GM18519 (cell line): ENCODE measurements at regions not wholly inside any gene's neighbourhood (a gene's known extent, or its start where the extent isn't known, plus 50 kb on each side); places are given as distances from the start of the nearest gene placed in this dataset.

Experiments used
- ATAC-seq: cut with Tn5 transposase; IDR thresholded peaks from one replicate; pipeline ENCODE4 v1.9.1; 2021; ENCODE audit warnings: mild to moderate bottlenecking, moderate library complexity; ENCODE audit not compliant: unreplicated experiment, low FRiP score

DNA sequence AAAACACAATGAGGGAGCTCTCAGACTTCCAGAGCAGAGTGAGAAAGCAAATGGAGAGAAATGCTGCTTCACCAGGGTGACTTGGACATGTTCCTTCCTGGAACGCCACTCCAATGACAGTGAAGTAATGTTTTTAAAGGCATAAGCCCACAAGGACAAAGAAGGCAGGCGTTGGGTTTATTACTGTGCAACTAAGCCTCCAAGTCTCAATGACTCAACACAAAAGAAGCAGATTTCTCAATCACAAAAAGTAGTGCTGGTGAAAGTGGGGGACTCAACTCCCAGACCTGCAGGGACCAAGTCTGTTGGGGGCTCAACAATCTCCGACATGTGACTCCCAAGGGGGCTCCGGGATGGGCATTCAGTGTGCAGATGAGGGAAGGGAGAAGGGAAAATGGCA lies 505.2 kb downstream of the BCL11B start:
- no peak for ATAC-seq

DNA sequence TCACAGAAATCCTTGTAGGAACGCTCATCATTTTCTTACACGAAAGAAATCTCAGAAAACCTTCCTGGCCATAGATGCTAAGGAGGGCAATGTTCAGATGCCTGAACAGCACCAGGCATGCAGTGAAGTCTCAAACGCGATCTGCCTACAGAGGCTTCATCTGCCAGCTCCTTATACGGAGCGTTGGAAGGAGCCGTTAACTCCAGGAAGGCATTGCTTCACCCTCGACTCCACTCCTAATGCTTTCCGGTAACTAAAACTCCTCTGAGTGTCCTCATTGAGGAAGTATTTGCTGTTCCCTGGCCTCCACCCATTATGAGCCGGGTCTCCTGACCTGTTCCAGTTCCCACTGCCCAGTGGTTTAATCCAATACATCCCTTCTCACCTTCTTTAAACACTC lies 502.7 kb downstream of the BCL11B start:
- ATAC-seq, result no peak

GRCh38 chr14:98770151-98770550 lies 501.8 kb downstream of the BCL11B start:
- no peak for ATAC-seq

GRCh38 chr14:98773814-98774213 lies 498.2 kb downstream of the BCL11B start:
- no peak for ATAC-seq

DNA sequence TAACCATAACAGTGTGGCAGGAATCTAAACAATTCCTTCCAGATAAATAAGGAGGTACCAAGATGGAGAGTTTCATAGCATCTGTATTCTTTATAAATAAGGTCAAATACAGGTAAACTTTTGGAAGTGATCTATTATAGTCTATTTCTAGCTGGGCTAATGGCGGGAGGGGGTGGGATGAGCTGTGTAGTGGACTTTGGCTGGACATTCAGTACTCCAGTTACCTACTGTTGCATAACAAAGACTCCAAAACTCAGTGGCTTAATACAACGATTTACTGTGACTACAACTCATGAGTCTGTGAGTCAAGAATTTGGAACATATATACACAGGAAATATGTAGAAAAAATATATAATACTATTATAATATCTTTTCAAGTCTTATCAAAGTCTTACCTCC lies 496.1 kb downstream of the BCL11B start:
- no peak for ATAC-seq

DNA sequence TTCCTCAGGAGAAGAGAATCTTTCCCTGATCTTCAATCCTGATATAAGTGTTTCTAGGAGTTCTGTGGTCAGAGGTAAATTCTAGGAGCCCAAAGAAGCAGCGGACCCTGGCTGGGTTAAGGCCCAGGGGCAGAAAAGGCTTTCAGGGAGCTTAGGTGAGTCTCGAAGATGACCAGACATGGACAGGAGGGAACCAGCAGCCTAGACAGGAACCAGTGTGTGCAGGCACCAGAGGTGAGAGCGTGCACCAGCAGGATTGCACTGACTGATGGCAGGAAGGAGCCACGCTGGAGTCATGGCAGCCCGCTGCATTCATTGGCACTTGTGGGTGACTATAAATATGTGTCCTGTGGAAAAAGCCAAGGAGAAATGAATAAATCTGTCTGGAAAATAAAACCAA lies 489.9 kb downstream of the BCL11B start:
- no peak for ATAC-seq

DNA sequence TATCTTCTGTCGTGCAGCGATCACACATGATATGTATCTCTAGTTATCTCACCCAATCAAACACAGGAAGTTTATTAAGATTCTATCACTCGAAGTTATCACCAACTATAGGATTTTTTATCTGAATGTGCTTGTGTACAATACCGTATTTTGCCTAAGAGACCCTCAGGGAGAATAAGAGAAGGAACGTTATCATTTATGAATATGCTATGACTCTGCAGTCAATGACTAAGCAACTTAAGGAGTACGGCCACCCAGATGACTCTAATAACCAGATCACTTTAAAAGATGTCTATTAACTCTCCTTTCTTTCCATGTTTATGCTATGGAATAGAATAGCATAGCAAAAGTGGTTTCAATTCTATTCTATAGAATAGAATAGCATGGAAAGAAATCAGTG lies 486.4 kb downstream of the BCL11B start:
- ATAC-seq, result no peak

DNA sequence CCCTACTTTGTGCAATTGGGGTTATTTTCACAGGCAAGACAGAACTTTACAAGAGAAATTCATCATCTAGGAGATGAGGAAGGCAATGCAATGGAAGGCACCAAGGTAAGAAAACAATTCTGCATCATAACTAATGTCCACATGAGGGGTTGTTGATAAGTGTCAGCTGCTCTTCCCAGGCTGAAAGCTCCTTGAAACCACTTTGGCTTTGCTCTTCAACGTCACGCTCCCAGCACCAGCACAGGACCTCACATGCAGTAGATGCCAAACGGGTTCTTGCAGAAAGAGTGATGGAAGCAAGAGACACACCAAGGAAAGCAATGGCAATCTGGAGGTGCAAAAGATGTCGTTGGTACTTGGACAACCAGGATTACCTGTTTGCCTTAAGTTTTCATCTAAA lies 485.5 kb downstream of the BCL11B start:
- ATAC-seq, result no peak

DNA sequence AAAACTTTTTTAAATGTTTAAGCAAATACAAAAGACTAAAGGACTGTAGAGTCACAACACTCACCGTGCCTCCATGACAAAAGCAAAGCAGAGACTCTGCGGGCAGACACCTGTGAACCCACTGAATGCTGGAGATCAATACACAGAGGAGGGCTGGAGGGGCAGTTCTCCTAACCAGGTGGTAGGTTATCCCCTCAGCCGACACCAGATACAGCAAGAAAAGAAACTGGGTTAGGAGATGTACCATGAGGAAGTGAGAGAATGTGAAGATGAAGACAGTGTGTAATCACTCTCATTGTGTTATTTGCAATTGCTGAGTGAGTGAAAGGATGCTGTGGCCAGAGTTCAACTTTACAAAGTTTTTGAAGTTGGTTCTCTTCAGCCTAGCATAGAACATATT lies 480.3 kb downstream of the BCL11B start:
- ATAC-seq, result no peak

DNA sequence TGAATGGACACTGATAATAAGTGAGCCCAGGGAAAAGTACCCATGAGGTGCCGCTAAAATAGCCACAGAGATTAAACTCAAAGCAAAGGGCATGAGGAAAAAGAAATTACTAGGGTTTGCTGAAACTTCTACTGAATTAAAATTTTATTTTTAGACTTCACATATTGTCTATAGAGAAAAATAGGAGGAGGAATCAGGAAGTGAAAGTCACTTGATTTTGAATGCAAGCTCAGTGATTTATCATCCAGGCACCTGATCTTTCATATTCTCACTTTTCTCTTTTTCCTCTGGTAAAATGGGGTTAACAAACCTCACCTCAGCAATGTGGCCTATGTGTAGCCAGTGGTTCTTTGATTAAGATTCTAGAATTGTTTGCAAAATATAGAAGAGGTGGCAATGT lies 479.8 kb downstream of the BCL11B start:
- ATAC-seq, result no peak

GRCh38 chr14:98798099-98798498 lies 473.9 kb downstream of the BCL11B start:
- no peak for ATAC-seq

- no peak for ATAC-seq
Measured at GRCh38 chr14:98799891-98800290, 472.1 kb downstream of the BCL11B start.

DNA sequence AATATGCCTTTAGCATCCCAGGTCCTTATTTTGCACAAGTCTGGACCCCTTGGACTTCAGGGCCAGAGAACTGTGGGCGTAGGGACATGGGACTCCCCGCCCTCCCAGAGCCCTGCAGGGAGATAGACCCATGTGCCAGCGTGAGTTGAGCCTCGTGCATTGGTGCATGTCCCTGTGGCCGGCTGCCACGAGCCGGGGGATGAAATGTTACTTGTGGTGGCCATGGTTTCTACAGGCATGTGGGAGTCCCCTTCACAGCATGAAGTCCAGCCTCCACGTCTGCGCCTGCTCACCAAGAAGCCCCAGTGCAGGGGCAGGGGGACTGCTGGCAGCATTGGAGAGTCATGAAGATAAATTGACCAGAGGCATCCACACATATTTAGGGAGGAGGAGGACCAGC lies 470.0 kb downstream of the BCL11B start:
- no peak for ATAC-seq

DNA sequence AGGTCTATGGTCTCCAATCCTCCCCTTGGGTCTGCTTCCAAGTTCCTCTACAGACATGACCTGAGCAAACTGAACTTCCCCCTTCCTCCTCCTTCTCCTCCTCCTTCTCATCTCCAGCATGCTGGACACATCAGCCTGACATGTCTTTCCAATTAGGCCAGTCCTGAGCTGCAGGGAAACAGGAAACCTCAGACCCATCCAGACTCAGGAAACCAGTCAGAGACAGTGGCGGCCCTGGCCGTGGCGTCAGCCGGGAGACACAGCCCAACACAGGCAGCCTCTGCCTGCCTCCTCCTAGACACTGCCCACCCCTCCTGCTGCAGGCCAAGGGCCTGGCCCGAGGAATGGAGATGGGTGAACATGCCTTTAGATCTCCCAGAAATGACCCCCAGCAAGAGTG lies 468.8 kb downstream of the BCL11B start:
- no peak for ATAC-seq

DNA sequence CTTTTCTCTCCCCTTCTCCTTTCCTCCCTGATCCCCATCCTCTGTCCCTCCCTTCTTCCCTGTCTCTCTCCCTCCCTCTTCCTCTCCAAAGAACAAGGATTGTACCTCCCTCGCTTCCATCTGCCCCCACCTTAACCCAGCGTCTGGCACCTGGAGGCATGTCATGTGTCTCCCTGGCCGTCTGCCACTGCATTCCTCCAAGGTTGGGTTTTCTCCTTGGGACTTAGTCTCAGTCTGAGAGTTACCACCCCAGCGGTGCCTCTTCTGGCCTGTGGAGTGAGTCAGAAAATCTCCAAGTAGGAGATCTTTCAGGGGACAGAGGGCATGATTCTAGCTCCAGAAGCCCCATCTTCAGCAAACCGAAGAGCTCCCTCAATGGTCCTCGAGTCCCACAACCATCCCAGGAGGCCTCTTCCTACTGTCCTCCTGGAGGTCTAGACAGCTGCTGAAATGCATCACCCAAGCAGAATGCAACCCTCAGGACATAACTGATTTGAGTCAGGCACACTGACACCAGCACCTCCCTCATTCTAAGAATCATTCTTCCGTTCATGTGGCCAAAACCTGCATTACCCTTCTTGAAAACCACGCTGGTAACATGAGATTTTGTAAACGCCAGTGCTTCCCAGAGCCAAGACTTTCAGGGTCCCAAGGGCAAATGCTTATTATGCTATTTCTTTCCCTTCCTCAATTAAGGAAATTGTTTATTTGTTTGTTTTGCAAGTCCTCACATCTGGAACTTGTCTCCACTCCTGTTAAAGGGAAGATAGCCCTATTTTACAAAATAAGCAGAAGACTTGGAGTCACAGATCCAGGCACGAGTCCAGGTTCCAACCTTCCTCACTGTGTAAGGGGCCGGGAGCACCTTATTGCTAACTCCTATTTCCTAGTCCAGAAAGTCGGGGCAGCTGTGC lies 463.2 kb downstream of the BCL11B start:
- no peak for ATAC-seq

- ATAC-seq, result no peak
Measured at GRCh38 chr14:98816195-98816594, 455.8 kb downstream of the BCL11B start.

- no peak for ATAC-seq
Measured at GRCh38 chr14:98816720-98817119, 455.3 kb downstream of the BCL11B start.

- ATAC-seq, result no peak
Measured at GRCh38 chr14:98819132-98819866, 452.7 kb downstream of the BCL11B start.

GRCh38 chr14:98819867-98820206 lies 452.2 kb downstream of the BCL11B start:
- no peak for ATAC-seq

GRCh38 chr14:98822917-98823316 lies 449.1 kb downstream of the BCL11B start:
- ATAC-seq, result no peak

GRCh38 chr14:98826618-98827017 lies 445.4 kb downstream of the BCL11B start:
- ATAC-seq, result no peak

- ATAC-seq, result no peak
Measured at GRCh38 chr14:98834119-98834518, 437.9 kb downstream of the BCL11B start.
